DMS 273 (cell line): ENCODE measurements at regions not wholly inside any gene's neighbourhood (a gene's known extent, or its start where the extent isn't known, plus 50 kb on each side); places are given as distances from the start of the nearest gene placed in this dataset.
"Not testable (repeated sequence)": the region's sequence is repeated elsewhere in the genome, so short reads cannot be mapped to it uniquely, and the experiment has no call there.

Experiments used
- DNase-seq: peaks from one replicate; lab custom pipeline; 2025; ENCODE audit not compliant: unreplicated experiment; lab: John Stamatoyannopoulos, UW

GRCh38 chr2:12871694-12872315, 155.1 kb downstream of the TRIB2 start:
- DNase-seq, result no peak

- DNase-seq, result no peak
Observed at GRCh38 chr2:12877761-12878160, 161.0 kb downstream of the TRIB2 start.

GRCh38 chr2:12879649-12880048, 162.9 kb downstream of the TRIB2 start:
- no peak for DNase-seq

GRCh38 chr2:12881952-12882351, 165.2 kb downstream of the TRIB2 start:
- DNase-seq, result no peak

GRCh38 chr2:12882393-12882792, 165.7 kb downstream of the TRIB2 start:
- DNase-seq, result no peak

GRCh38 chr2:12883906-12884305, 167.2 kb downstream of the TRIB2 start:
- no peak for DNase-seq

- DNase-seq, result no peak
Observed at GRCh38 chr2:12884713-12885282, 168.1 kb downstream of the TRIB2 start.

GRCh38 chr2:12890066-12890465, 173.3 kb downstream of the TRIB2 start:
- DNase-seq, result no peak

GRCh38 chr2:12890481-12890991, 173.8 kb downstream of the TRIB2 start:
- no peak for DNase-seq

GRCh38 chr2:12895017-12895416, 178.3 kb downstream of the TRIB2 start:
- DNase-seq, result no peak

- no peak for DNase-seq
Observed at GRCh38 chr2:12896318-12896982, 179.7 kb downstream of the TRIB2 start.

GRCh38 chr2:12897181-12897580, 180.4 kb downstream of the TRIB2 start:
- DNase-seq, result no peak

- DNase-seq, result no peak
Observed at GRCh38 chr2:12903272-12903671, 186.5 kb downstream of the TRIB2 start.

GRCh38 chr2:12910431-12910830, 193.7 kb downstream of the TRIB2 start:
- DNase-seq, result no peak

- no peak for DNase-seq
Observed at GRCh38 chr2:12915787-12916186, 199.1 kb downstream of the TRIB2 start.

- no peak for DNase-seq
Observed at GRCh38 chr2:12918138-12918834, 201.6 kb downstream of the TRIB2 start.

GRCh38 chr2:12918835-12919445, 202.2 kb downstream of the TRIB2 start:
- DNase-seq, result no peak

GRCh38 chr2:12921321-12921720, 204.6 kb downstream of the TRIB2 start:
- DNase-seq, result no peak

GRCh38 chr2:12923907-12924610, 207.3 kb downstream of the TRIB2 start:
- DNase-seq, result no peak

GRCh38 chr2:12926641-12927040, 209.9 kb downstream of the TRIB2 start:
- DNase-seq, result not testable (repeated sequence)
